ENCODE measurements at regions not wholly inside any gene's neighbourhood (a gene's known extent, or its start where the extent isn't known, plus 50 kb on each side); places are given as distances from the start of the nearest gene placed in this dataset.
"Not testable (repeated sequence)": the region's sequence is repeated elsewhere in the genome, so short reads cannot be mapped to it uniquely, and the experiment has no call there.

- TF ChIP-seq CTCF, POLR2A (IDR thresholded peaks at IDR 0.05): not testable (repeated sequence)
Observed at GRCh38 chr16:29097965-29098364, 113.1 kb downstream of the LAT start.

Data from body of pancreas (tissue), 4 donors.